ENCODE measurements at regions not wholly inside any gene's neighbourhood (a gene's known extent, or its start where the extent isn't known, plus 50 kb on each side); places are given as distances from the start of the nearest gene placed in this dataset.

DNA sequence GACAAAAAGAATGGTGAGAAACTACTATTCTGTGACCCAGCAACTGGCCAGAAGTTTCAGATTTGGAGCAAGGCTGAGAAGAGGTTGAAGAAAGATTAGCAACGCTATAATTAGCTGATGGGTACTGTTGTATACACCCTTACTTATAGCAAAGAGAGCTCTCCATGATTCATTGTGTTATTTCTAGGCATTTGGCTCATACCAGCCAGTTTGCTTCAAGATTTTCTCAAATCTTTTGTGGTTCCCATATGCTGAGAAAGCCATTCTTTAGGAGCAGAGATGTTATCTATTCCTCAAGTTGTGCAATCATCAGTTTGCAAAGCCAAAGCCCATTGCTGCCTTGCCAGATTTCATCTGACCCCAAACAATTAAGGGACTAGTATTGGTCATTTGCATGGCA, 179.4 kb downstream of the ETS1 start:
- no peak for DNase-seq

DNA sequence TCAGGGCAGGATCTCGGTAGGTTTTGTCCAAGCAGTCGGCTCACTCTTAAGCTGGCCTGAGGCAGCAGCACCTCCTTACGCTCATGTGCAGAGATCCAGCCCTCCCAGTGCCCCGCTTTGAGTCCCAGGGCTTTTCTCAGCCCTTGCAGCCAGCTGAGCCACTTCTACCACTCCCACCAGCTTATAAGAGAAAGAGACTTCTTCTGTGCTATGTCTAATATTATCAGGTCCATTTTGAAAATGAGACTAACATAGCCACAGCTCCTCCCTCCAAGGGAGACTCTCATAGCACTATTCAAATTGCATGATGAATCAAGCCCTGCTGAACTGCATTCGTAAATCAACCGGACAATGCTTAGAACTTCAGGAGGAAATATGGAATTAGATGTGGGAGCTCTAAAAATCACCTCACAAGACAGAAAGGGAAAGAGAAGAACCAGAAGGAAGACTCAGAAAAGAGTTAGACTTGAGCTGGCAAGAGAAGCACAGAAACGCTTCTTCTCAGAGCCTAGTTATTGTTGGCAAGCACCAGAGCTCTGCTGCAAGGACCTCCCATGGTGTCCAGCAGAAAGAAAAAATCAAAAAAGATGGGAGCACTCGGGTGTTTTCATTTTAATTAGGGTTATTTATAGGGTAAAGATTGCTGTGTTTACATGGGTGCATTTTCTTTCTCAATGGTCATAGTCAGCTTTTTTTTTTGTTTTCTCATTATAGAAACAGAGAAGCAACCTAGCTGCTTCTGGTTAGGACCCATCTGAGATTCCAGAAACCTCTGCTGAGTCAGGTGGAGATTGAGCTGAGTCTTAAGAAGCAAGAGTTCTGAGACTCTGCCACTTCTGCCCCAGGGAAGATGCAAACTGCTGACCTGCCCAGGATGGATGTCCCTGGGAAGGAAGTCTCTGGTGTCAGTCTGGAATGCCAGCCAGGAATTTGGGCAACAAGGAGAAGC, 181.4 kb downstream of the ETS1 start:
- DNase-seq, result no peak

DNA sequence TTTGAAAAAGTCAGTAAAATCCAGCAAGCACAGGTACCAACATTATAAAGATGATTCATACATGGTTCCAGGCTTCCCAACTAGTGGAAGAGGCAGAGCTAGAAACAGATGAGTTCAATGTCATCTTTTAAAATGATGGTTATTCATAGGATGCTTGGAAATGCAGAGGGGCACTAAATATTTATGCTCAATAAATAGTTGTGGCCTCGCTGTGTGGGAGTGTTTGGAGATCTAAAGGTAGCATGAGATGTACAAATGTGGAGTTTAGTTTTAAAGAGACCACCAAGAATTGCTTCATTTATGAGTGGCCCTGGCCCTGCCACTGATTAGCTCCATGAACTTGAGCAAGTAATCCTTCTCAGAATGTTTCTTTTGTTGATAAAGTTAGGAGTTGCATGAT, 182.2 kb downstream of the ETS1 start:
- no peak for DNase-seq

GRCh38 chr11:128404437-128404836, 182.9 kb downstream of the ETS1 start:
- no peak for DNase-seq

DNA sequence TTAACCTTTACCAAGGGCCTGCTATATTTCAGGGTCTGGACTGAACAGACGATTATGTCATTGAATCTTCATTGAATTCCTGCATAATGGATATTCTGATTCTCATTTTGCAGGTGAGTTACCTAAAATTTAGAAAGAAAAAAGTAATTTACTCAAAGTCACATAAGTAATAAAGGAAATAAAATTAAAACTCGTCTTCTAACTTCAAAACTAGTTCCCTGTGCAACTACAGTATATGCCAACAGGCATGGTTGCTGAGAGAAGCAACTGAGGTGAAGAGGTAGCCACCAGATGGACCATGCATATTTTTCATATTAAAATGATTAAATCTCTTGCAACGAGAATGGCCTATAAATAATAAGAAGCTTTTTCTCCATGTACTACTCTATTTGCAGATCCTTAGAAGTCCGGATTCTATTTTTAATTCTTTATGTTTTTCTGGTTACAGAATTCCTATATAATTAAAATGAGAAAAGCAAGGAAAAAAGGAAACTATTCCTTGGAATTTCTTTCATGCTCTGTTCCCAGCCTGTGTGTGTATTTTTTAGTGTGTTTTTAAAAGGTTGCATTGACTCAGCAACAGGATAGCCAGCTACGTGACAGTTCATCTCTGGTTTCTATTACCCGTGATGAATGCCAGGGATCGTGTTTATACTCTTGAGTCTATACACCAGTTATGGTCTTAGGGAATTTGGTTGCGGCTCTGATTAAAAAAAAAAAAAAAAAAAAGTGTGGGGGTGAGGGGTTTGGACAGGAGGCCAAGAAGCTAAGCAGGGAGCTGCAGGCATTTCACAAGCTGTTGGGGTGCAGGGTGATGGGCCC, 186.8 kb downstream of the ETS1 start:
- DNase-seq, result no peak

- no peak for DNase-seq
Measured at GRCh38 chr11:128399251-128400121, 187.9 kb downstream of the ETS1 start.

DNA sequence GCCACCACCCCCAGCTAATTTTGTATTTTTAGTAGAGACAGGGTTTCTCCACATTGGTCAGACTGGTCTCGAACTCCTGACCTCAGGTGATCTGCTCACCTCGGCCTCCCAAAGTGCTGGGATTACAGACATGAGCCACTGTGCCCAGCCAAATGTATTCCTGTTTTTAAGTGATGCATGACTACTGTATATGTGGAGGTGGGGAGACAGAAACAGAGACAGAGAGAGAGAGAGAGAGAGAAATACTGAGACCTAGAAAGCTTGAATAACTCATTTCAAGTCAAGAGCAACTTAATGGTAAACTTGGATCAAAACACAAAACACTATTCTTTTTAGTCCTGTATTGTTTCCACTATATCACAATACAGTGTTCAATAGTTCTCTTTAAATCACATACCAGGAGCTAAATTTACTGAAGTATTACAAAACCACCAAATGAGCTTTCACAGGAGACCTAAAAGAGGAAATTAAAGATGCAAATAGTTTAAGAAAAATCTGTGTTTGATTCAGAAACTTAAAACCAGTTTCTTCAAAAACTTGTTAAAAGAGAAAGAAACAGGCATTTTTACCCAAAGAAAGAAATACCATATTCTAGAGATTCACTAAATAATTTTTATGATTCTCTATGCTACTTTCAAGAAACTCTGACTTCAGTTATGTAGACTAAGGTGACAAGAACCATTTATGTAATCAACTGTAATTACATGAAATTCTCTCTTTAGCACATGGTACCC, 188.7 kb downstream of the ETS1 start:
- DNase-seq, result no peak

GRCh38 chr11:128397362-128397761, 190.0 kb downstream of the ETS1 start:
- DNase-seq, result no peak

DNA sequence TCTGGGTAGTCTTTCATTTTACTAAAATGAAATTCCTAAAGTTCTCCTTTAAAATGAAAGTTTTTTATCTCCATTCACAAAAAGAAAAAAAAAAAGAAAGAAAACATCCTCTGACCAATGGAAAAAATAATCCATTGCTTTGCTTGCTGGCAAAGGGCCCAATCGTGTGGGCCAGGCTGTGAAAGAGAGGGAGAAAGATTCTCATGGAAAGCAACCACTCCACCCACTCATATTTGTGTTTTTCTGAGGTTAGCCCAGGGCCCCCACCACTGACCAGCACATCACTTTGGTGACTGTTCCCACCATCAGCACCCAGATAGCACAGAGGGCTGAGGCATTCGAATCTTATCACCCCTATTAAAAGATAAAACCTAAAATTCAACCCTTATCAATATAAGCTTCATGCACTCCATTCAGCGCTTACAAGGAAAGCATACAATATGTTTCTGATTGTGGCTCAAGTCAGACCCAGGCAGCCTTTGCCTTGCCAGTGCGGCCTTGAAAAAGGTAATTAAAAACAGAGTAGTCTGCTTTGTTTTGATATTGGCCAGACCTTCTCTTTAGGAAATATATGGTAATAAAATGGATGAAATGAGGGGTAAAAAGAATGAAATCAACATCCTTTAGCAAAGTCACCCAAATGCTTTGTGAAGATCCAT, 192.8 kb downstream of the ETS1 start:
- DNase-seq, result no peak

GRCh38 chr11:128392259-128392658, 195.1 kb downstream of the ETS1 start:
- DNase-seq, result no peak

DNA sequence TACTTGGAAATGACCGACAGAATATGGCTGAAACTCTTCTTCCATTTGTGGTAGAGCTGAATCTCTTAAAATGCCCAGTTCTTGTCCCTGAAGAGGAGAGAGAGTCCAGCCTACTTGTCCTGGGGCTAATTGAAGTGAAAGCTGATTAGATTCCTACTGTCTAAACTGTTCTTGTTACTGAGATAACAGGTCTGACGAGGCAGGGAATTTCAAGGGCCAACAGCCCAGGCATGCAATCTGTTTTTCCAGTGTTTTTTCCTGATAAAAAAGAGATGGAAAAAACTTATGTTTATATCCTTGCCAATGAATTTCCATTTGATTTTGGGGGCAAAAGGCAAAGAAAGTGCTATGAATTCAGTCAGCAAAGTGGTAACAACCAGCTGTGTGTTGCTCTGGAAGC, 195.5 kb downstream of the ETS1 start:
- DNase-seq, result no peak

- DNase-seq, result no peak
Measured at GRCh38 chr11:128390246-128390645, 197.1 kb downstream of the ETS1 start.

DNA sequence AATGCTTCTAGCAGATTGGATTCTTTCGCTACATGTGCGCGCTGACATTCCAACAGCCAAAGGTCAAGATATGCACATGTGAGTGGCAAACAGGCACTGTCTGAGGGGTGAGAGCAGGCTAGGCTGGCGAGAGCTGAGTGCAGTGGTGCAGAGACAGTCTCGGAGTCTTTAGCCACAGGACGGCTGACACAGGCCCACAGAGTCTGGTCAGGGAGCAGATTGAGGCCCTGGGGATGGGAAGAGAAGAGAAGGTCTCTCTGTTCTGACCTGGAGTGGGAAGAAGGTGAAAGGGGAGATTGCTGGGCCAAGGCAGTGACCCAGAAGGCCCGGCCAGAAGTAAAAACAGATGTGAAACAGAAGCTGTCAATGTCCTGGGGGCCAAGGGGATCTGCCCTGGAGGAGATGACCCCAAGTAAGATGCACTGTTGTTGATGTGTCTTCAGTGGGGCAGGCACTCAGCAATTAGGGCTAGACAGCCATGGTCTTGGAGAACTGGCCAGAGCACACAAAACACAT, 197.8 kb downstream of the ETS1 start:
- no peak for DNase-seq

GRCh38 chr11:128388206-128388815, 199.0 kb downstream of the ETS1 start:
- no peak for DNase-seq

GRCh38 chr11:128379587-128380580, 207.5 kb downstream of the ETS1 start:
- no peak for DNase-seq

DNA sequence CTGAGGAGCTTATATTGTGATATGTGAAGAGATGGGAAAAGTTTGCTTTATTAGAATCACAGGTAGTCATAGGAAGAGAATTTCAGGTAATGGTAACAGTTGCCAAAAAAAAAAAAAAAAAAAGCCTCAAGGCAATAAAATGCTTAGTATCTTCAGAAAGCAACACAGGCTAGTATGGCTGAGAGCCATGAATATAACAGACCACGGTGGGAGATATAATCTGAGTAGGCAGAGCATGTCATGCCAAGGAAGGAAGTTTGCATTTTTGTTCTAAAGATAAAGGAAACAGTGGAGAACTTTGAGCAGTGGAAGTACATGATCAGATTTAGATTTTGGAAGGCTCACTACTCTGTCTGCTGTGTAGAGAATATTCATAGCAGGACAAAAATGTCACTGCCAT, 211.4 kb downstream of the ETS1 start:
- no peak for DNase-seq

DNA sequence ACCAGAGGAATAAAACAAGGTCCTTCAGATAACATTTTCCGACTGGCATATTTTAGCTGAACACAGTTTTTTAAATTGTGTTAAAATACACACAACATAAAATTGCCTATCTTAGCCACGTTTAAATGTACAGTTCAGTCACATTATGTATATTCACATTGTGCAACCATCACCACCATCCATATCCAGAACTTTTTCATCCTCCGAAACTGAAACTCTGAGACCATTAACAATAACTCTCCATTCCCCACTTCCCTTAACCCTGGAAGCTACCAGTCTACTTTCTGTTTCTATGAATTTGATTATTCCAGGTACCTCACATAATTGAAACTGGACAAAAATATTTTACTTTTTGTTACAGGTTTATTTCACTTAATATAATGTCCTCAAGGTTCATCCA, 213.3 kb downstream of the ETS1 start:
- no peak for DNase-seq

DNA sequence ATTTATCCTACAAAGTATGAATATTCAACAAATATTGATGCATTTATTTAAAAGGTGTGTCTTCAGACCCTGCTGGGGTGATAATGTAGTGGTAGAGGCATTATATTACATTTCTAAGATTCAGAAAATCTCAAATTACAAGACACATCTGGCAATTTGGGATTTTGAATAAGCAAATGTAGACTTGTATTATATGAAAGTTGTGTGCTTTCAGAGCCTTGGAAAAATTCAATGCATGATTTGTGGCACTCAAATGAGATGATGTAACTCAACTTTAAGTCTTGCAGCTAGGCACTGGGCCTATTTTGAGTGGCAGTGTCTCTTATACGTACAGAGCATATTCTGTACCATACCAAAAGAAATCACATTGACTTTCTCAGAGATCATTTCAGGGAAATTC, 214.4 kb downstream of the ETS1 start:
- no peak for DNase-seq

- no peak for DNase-seq
Measured at GRCh38 chr11:128367573-128367972, 219.8 kb downstream of the ETS1 start.

GRCh38 chr11:128365044-128365443, 222.3 kb downstream of the ETS1 start:
- DNase-seq, result no peak
